CD4-positive, alpha-beta T cell treated with Interleukin-6 for 4 hours (primary cell): ENCODE measurements at regions not wholly inside any gene's neighbourhood (a gene's known extent, or its start where the extent isn't known, plus 50 kb on each side); places are given as distances from the start of the nearest gene placed in this dataset.
"Not testable (repeated sequence)": the region's sequence is repeated elsewhere in the genome, so short reads cannot be mapped to it uniquely, and the experiment has no call there.

ENCODE experiments used
- DNase-seq: peaks from one replicate; pipeline ENCODE4 v3.0.0-alpha.2; 2020; ENCODE audit warnings: mixed read lengths

DNA sequence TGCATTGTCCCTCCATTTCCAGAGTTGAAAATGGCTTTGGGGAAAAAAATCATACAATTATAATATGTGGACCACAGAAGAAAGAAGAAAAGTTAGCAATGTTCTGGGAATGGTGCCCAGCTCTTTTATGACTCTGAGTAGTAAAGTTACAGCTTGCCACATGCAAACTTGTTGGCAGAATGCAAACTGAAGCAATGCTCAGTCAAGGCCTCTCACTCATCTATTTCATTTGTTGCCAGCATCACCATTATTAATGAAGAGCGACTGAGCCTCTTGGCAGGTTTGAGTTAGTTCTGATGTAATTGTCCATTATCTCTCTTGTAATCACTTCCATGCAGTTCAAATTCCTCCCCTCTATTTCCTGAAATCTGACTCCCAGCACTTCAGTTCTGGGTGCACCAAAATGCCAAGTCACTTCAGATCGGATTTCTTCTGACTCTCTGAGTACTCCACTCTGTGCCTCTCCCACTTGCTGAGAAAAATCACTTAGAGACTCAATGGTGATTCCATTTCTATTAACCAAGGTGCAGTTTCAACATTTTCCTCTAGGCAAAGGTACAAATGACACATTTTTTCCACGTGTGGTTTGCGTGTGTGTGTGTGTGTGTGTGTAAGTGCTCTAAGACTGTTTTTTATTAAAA is 154.4 kb upstream of the STMND1 start:
- no peak for DNase-seq

DNA sequence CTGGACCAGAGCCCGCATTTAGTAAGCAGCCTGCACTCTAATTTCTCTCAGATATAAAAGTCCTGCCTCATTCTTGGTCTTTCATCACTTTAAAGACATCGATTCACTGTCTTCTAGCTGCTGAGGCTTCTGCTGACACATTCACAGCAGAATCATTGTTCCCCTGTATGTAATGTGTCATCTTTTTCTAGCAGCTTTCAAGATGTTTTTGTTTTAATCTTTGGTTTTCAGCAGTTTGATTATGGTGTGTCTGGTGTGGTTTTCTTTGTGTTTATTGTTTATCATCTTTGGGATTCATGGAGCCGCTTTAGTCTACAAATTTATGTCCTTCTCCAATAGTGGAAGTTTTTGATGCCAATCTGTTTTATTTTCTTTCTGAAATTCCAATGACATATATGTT is 157.3 kb upstream of the STMND1 start:
- no peak for DNase-seq

DNA sequence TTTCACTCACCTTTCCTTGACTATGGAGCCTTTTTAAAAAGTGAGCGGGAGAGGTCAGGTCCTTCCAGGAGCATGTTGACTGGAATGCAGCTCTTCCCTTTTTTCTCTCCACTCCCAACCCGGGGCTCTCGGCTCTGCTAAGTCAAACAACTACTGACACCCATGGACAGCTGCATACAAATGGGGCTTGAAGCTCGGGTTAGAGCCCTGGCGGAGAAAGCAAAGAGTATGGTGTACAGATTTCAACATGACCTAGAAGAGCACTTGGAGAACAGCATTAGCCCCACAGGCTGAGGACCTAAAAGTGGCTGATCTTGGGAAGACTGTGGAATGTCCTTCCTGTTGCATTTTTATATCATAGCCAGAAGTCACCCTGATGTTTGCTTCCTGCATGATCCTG is 162.0 kb upstream of the STMND1 start:
- no peak for DNase-seq

DNA sequence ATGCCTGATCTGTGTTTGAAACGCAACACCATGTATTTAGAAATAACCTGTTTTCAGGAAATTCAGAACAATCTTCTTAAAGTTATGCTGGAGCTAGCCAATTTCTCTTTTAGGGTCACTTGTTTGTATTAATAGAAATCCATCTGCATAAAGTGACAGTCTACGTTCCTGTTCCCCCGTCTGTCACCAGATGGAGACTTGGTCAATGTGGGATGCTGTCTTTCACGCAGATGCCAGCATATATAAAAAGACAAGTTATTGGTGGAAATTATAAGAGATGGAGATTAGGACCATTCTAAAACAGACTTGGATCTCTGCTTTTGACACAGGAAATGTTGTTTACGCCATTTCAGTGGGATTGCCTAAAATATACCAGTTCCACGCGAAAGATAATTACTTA is 162.5 kb upstream of the STMND1 start:
- DNase-seq, result no peak

DNA sequence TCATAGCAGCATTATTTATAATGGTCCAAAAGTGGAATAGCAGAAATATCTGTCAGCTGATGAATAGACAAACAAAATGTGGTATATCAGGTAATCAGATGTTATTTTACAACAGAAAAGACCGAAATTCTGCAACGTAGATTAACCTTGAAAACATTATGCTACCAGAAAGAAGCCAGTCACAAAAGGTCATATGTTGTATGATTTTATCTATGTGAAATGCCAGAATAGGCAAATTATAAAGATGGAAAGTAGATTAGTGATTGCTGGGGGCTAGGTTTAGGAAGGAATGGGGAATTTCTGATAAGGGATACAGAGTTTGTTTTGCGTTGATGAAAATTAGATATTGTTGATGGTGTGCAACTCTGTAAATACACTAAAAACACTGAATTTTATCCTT is 165.0 kb upstream of the STMND1 start:
- DNase-seq, result no peak

DNA sequence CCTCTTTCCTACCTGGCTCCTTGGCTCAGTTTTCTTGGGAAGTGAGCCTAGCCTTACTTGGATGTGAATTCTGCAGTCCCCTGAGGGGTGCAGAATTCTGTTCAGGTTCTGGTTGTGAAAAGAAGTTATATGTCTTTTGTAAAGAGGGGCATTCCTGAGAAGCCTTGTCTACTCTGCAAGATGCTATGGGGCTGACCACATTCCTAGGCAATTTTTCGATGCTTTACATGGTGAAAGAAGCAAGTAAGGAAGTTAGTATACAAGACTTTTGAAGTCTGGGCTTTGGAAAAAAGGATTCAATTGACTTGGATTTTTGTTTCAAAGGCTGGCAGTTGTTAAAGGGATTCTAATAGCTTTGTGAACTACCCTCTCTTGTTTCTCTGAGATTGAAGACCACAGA is 167.9 kb upstream of the STMND1 start:
- DNase-seq, result no peak

DNA sequence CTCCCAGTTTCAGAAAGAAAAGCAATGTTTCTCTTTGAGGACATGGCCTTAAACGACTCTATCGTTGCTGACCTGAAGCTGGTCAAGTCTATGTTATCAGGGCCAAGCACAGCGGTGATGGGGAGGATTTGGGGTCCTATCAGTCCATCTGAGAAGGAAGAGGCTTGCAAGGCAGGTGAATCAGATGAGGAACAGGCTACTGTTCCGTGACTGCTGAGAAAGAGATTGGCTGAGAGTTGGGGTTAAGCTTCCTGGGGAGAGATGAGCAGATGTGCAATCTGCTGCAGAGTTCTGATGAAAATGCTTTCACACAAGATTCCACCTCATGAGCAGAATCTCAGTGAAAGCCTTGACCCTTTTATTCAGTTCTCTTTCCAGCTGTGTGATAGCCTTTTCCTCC is 168.3 kb upstream of the STMND1 start:
- DNase-seq, result no peak

DNA sequence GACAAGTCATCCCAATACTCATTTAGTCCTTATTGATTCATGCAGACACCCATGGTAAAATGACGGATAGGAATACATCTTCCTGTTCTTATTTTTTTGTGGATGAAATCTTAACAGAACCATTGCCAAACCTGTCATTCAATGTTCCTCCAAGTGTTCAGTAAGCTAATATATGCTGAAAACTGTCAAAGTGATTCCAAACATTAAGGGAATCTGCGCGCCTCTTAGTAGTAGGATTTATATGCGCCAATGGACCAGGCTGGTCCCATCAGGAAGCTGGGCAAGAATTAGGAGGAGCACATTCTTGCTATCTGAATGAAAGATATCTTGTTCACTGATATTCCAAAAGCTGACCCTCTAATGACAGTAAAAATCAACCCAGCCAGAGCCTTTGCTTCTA is 168.9 kb upstream of the STMND1 start:
- no peak for DNase-seq

DNA sequence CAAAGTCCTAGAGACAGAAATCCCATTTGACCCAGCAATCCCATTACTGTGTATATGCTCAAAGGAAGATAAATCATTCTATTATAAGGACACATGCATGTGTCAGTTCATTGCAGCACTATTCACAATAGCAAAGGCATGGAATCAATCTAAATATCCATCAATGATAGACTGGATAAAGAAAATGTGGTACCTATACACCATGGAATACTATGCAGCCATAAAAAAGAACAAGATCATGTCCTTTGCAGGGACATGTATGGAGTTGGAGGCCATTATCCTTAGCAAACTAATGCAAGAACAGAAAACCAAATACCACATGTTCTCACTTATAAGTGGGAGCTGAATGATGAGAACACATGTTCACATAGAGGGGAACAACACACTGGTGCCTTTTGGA is 169.8 kb upstream of the ATXN1 start:
- not testable (repeated sequence) for DNase-seq

DNA sequence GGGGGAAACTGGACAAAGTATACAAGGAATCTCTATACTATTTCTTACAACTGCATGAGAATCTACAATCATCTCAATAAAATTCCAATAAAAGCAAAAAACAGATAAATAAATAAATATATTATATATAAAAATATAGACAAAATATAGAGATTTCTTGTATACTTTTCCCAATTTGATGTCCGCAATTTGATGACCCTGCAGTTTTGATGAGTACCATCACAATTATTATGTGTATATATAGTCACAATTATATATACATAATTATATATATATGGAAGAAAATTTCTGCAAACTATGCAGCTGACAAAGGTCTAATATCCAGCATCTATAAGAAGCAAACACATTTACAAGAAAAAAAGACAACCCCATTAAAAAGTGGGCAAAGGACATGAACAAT is 169.2 kb upstream of the ATXN1 start:
- no peak for DNase-seq

DNA sequence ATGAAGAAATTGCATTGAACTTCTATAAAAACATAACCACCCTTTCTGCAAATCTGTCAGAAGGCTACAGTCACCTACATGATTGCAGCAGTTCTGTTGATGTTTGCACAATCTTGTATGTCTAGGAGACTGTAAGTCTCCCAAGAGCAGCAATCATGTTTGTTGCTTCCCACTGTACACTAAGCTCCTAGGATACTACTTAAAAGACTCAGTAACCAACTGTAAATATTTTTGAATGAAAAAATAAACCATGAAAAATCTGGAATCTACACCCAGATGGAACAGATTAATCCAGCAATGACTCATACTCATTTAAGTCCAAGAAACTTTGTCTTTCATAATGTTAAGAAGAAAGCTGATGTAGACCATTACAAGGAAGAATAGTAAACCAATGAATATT is 168.5 kb upstream of the ATXN1 start:
- no peak for DNase-seq

DNA sequence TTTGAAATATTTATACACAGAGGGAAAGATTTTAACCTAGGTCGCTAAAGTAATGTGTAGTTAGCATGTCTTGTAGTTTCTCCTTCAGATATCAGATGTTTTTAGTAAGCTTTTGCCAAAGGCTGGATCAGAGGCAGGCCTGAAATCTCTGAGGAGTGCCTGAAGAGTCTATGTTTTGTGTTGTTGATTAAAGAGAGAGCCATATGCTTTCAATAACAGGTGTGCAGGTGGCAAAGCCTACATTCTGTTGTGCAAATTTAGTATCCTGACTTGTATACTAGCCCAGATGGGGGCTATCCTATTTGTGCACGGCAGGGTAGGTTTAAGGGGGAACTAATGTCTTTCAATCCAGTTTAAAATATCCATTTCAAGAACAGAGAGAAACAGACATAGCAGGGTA is 167.1 kb upstream of the ATXN1 start:
- DNase-seq, result no peak

DNA sequence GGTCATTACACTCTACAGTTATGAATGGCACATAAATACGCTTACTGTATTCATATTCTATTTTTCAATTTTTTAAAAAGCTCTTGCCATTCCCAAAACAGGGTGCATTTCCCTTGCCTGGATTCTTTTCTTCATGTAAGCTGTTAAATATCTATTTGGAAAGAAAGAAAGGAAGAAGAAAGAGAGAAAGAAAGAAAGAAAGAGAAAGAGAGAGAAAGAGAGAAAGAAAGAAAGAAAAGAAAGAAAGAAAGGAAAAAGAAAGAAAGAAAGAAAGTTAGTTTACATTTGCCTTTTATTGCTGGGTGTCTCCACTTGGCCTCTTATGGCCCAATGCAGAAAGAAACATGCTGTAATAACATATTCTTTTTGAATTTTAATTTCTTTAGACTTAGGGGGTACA is 165.9 kb upstream of the ATXN1 start:
- no peak for DNase-seq

DNA sequence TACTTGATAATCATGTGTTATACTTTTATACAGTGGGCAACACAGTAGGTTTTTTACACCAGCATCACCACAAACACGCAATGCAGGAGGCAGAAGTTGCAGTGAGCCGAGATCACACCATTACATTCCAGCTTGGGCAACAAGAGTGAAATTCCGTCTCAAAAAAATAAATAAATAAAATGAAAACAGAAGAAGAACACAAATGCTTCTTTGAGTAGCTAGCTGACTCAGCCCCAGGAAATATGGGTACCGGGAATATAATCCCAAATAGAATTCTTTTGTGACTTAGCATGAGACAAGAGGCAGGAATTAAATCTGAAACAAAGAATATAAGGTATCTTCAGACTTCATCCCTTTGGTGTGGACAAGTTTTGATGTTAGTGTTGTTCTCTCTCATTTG is 164.2 kb upstream of the ATXN1 start:
- no peak for DNase-seq

DNA sequence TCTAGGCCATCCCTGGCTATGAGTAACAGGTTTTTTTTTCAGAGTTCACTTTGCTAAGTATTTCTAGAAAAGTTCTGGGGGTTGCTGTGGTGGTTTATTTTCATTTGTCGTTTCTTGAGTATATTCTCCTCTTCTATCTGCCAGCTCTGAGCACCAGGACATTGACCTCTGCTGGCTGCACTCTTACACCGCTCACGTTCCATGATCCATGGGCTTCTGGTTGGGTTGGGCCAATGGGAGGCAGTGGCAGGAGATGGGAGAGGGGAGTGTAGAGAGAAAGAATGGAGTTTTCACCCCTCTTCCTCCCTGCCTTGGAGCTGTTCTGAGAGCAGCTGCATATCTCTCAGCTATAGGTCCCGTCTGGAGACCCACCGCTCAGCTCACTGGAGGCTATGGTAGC is 161.0 kb upstream of the ATXN1 start:
- no peak for DNase-seq

DNA sequence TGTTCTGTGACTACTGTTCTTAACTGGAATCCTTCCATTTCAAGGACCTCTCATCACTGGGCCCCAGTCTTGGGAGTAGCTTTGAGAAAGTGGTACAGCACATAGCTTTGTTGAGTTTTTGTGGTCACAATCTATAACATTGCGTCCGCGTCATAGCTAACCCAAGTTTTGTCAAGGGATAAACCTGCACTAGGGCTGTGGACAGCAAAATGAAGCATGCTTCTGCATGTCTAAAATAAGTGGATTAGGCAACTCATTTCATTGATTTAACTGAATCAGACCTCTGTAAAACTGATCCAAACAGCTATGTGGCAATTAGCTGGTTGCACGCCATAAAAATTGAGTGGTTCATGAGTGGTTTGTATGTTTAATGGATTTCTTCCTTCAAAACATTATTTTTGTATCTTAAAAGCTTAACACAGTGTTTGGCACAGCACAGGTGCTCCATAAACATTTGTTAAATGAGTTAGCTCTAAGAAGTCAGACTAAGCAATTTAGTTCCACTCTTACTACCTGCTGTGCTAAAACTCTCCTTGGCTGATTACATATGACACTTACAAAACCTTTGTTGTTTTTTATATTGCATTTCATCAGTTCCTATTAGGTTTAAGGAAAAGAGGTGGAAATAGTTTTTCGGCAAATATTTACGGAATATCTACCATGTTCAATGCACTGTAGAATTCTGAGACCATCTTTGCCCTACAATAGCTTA is 160.3 kb upstream of the ATXN1 start:
- DNase-seq, result no peak

DNA sequence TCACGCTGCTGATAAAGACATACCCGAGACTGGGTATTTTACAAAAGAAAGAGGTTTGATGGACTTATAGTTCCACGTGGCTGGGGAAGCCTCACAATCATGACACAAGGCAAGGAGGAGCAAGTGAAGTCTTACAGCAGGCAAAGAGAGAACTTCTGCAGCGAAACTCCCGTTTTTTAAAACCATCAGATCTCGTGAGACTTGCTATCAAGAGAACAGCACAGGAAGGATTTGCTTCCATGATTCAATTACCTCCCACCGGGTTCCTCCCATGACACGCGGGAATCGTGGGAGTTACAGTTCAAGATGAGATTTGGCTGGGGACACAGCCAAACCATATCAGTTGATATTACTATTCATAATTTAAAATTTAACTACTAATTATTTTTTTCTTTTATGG is 157.3 kb upstream of the ATXN1 start:
- DNase-seq, result no peak

DNA sequence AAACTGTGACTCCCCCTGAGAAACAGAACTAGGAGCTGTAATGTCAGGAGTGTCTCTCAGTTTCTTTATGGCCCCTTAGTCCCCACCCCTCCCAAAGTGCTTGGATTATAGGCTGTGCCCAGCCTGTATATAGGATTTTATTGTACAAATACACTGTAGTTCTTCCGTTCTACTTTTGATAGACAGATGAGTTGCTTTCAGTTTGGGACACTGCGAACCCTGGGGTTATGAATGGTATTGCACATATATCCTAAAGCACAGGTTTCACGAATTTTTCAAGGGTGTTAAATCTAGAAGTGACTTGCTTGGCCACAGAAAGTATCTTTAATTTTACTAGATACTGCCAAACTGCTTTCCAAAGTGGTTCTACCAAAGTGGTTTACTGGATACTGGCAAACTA is 152.9 kb upstream of the ATXN1 start:
- no peak for DNase-seq

DNA sequence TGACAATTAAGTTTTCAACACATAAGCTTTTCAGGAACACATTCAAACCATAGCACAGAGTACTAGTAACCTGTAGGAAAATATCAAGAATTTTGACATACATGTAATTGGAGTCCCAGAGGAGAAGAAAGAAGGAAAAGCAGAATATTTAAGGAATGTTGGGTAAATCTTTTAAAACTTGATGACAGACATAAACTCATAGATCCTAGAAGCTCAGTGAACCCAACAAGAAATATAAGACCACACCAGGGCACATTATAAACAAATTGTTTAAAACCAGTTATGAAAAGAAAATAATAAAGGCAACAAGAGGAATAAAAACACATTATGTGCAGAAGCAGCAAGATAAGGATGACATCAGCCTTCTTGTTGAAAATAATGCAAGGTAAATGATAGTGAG is 151.5 kb upstream of the ATXN1 start:
- no peak for DNase-seq

DNA sequence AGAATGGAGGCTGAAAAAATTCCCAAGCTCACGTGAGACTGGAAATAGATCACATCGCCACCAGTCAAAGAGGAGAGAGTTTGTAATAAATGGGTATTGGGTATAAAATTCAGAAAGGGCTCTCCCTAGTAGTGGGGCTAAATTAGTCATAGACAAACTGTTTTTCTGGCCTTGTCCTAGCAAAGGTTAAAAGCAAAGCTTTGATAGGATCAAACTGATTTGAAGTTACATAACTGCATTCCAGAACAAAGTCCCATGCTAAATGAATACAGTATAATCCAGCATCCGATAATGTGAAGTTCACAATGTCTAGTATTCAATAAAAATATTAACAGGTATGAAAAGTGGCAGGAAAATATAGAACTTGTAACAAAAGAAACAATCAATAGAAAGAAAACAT is 149.8 kb upstream of the ATXN1 start:
- DNase-seq, result no peak

DNA sequence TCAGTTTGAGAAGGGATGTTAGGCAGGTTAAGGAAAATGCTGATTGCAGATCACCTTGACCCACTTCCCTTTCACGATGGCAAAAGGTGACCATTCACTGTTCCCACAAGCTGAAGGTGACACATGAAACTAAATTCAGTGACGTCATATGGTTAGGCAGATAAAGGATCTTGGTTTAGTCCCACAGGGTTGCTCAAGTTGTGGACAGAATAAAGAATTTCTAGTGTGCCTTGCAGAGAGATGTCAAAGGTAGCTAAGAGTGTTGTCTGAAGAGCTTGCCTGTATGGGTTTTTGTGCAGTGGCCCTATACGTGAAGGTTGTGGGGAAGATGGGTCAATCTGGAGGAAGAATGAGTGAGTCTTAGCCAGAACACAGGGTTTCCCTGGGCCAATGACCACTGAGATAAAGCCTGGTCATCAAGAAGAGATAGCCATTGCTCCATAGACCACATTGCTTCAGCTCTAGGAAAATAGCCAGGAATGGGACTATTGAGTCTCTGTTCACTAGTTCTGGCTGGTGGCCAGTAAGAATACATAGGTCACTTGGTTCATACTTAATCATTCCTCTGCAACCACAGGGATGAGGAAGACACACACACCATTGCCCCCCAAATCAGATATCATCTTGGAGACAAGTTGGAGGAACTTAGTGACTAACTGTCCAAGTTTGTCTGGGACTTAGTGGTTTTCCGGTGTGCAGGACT is 148.5 kb upstream of the ATXN1 start:
- no peak for DNase-seq

DNA sequence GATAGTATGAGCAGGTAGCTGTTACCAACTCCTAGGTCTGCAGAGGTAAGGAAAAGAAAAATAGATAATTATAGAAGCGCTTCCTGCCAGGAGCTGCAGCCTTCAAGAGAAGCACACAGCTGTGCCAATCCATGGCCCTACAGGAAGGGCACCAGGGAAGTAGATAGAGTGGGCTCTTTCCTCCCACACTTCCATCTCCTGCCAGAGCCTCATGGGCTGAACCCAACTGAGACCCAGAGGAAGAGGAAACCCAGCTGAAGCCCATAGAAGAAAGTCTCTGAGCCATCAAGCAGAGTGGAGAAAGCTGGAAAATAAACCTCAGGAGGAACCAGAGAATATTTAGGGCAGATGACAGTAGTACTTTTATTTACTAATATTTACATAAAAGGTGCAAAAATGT is 146.7 kb upstream of the ATXN1 start:
- DNase-seq, result no peak

DNA sequence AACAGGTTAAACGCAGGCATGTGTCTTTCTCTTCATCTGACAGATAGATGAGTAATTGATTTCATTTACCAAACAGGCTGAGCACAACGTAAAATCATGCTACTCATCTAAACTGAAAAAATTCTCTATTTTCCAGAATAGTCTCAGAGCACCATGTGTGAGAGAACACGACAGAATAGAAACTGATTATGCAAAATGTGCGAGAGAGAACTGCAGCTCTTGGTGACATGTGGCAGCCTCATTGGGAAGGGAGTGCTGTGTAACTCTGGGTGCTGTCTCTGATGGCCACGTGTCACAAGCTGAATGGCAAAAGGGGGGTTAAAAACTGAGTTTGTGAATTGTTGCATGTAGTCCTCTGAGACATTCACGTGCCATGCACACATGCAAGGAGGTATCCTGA is 143.7 kb upstream of the ATXN1 start:
- no peak for DNase-seq

DNA sequence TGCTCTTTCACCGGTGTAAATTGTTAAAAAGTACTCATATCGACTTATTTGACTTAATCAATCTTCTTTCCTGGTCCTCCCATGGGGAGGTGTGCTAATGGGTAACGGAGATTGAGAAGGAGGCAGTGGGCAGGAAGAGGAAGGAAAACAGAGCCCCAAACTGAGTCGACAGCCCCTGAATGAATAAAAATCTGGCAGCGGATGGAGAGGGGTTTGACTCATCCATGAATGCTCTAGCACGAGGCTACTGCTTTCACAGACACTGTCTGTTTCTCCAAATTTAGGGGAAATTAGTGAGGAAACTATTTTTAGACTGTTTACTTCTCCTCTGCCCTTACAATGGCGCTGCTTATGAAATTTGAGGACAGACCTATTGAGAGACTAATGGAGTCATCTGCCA is 142.2 kb upstream of the ATXN1 start:
- DNase-seq, result no peak

DNA sequence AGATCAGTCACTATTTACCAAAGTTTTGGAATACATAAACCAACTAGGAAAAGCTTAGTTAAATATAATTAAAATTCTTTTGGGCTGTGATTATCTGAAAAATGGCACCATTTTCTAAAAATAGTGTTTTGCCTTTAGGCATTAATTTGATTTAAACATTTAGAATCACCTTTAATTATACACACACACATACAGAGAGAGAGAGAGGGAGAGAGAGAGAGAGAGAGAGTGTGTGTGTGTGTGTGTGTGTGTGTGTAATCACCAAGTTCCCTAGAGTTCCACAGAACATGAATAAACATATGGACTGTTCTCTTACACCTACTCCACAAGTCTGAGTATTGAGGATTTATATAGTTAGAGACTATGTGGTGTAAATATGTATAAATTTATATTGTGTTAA is 141.2 kb upstream of the ATXN1 start:
- no peak for DNase-seq
